ENCODE measurements at regions not wholly inside any gene's neighbourhood (a gene's known extent, or its start where the extent isn't known, plus 50 kb on each side); places are given as distances from the start of the nearest gene placed in this dataset.
"Not testable (repeated sequence)": the region's sequence is repeated elsewhere in the genome, so short reads cannot be mapped to it uniquely, and the experiment has no call there.

- no peaks in the 10 kb centered on the region for H3K27me3 ChIP-seq
- H3K4me1 ChIP-seq = no peaks in the 10 kb centered on the region
- intact Hi-C loops (cut with DNase I) = no loop called here
- H3K9me3 ChIP-seq = peaks cover 0 to 4% of the 10 kb centered on the region in 2 donors
- H3K36me3 ChIP-seq = no peaks in the 10 kb centered on the region
- ATAC-seq (no peak), DNase-seq (no peak)
- H3K27ac ChIP-seq = no peak overlapping the region
- no peak for TF ChIP-seq CTCF (IDR thresholded peaks at IDR 0.05)
- H3K4me3 ChIP-seq = no peak overlapping the region
Observed at GRCh38 chrX:113391875-113392274, 551.2 kb upstream of the AMOT start.

- ATAC-seq (no peak), DNase-seq (no peak)
- H3K4me3 ChIP-seq = no peak overlapping the region
- H3K27me3 ChIP-seq = no peaks in the 10 kb centered on the region
- H3K9me3 ChIP-seq = peaks cover 0 to 4% of the 10 kb centered on the region in 2 donors
- H3K27ac ChIP-seq = no peak overlapping the region
- intact Hi-C loops (cut with DNase I) = no loop called here
- no peaks in the 10 kb centered on the region for H3K4me1 ChIP-seq
- H3K36me3 ChIP-seq = no peaks in the 10 kb centered on the region
- no peak for TF ChIP-seq CTCF (IDR thresholded peaks at IDR 0.05)
Observed at GRCh38 chrX:113390531-113390930, 549.9 kb upstream of the AMOT start.

- Histone ChIP-seq H3K9me3 (peaks cover 0 to 4% of the 10 kb centered on the region in 2 donors), H3K4me1 (no peaks in the 10 kb centered on the region), H3K36me3 (no peaks in the 10 kb centered on the region), H3K27ac (no peak overlapping the region), H3K4me3 (no peak overlapping the region), H3K27me3 (no peaks in the 10 kb centered on the region)
- no peak for TF ChIP-seq CTCF (IDR thresholded peaks at IDR 0.05)
- DNase-seq = no peak
- intact Hi-C loops (cut with DNase I) = no loop called here
- no peak for ATAC-seq
Observed at GRCh38 chrX:113389846-113390245, 549.2 kb upstream of the AMOT start.

- H3K9me3 ChIP-seq = no peaks in the 10 kb centered on the region
- DNase-seq (peak in 1 of 4 donors; percentile 1), ATAC-seq (no peak)
- no peaks in the 10 kb centered on the region for H3K4me1 ChIP-seq
- no peak overlapping the region for H3K4me3 ChIP-seq
- H3K27me3 ChIP-seq = no peaks in the 10 kb centered on the region
- TF ChIP-seq CTCF (IDR thresholded peaks at IDR 0.05) = no peak
- intact Hi-C loops (cut with DNase I) = no loop called here
- H3K36me3 ChIP-seq = no peaks in the 10 kb centered on the region
- H3K27ac ChIP-seq = no peak overlapping the region
Observed at GRCh38 chrX:113384628-113385027, 544.0 kb upstream of the AMOT start.

GRCh38 chrX:113373421-113373820, 532.8 kb upstream of the AMOT start:
- H3K4me3 ChIP-seq; H3K9me3 ChIP-seq; ATAC-seq; DNase-seq; H3K27me3 ChIP-seq; H3K27ac ChIP-seq; intact Hi-C loops (cut with DNase I); H3K36me3 ChIP-seq; H3K4me1 ChIP-seq: not testable (repeated sequence)

- no peaks in the 10 kb centered on the region for H3K4me1 ChIP-seq
- no peak for TF ChIP-seq CTCF (IDR thresholded peaks at IDR 0.05)
- H3K9me3 ChIP-seq = peaks cover 0 to 3% of the 10 kb centered on the region in 2 donors
- no peak overlapping the region for H3K4me3 ChIP-seq
- no peaks in the 10 kb centered on the region for H3K27me3 ChIP-seq
- intact Hi-C loops (cut with DNase I) = no loop called here
- DNase-seq (no peak), ATAC-seq (no peak)
- H3K36me3 ChIP-seq = no peaks in the 10 kb centered on the region
- H3K27ac ChIP-seq = no peak overlapping the region
Observed at GRCh38 chrX:113370006-113370405, 529.4 kb upstream of the AMOT start.

Measured in left lung (tissue), 4 donors.